Colonic mucosa (tissue), 4 donors: ENCODE measurements at regions not wholly inside any gene's neighbourhood (a gene's known extent, or its start where the extent isn't known, plus 50 kb on each side); places are given as distances from the start of the nearest gene placed in this dataset.

Source experiments
- DNase-seq: peaks from one replicate; pipeline ENCODE4 v3.0.0-alpha.2; 2020
- H3K27ac ChIP-seq: fragments of 200-600 bp; one replicate; pipeline ENCODE4 v1.8.0; 2021
- H3K27me3 ChIP-seq: fragments of 200-600 bp; one replicate; pipeline ENCODE4 v1.8.0; 2021
- H3K36me3 ChIP-seq: fragments of 200-600 bp; one replicate; pipeline ENCODE4 v1.8.0; 2021
- H3K4me1 ChIP-seq: fragments of 200-600 bp; one replicate; pipeline ENCODE4 v1.8.0; 2021; ENCODE audit warnings: mild to moderate bottlenecking
- H3K4me3 ChIP-seq: fragments of 200-600 bp; one replicate; pipeline ENCODE4 v1.8.0; 2021
- H3K9ac ChIP-seq, 2 donors: one replicate each; pipeline ENCODE4 v1.7.0; 2013; ENCODE audit warnings: control low read depth in 2 of 2, low read depth in 2 of 2, low read length in 2 of 2
- H3K9me3 ChIP-seq: fragments of 200-600 bp; one replicate; pipeline ENCODE4 v1.8.0; 2021
- CTCF ChIP-seq: fragments of 200-600 bp; IDR thresholded peaks from one replicate; pipeline ENCODE4 v1.8.0; 2022; ENCODE audit warnings: antibody characterized with exemption, mild to moderate bottlenecking
- intact Hi-C: fragments of 100-400 bp; cut with DNase I; formaldehyde crosslinking; loops from one replicate; pipeline ENCODE4 v1.14.1; 2022
- donor health status: healthy.
- donor health status: DM: no; HTN: no; CAD: no.
- donor health status: DM: no; HTN: no; CAD: no.

GRCh38 chrX:49756692-49757091, 60.9 kb upstream of the PAGE1 start:
- no peaks in the 10 kb centered on the region for H3K9me3 ChIP-seq
- intact Hi-C loops, result no loop called here
- no peak overlapping the region for H3K27ac ChIP-seq

GRCh38 chrX:49754233-49754857, 58.6 kb upstream of the PAGE1 start:
- Histone ChIP-seq H3K9me3 (no peaks in the 10 kb centered on the region), H3K27me3 (peaks cover 15% of the 10 kb centered on the region), H3K27ac (no peak overlapping the region), H3K4me3 (no peak overlapping the region), H3K36me3 (no peaks in the 10 kb centered on the region), H3K9ac (no peak overlapping the region), H3K4me1 (no peaks in the 10 kb centered on the region)
- DNase-seq, result peak; percentile 27
- intact Hi-C loops, result loop anchor here (5.0 kb wide), 1 partner anchor 462 kb away; no protein-coding TSS in a partner anchor
- TF ChIP-seq CTCF, result peak; percentile 77

More at GRCh38 chrX:49756692-49757091, 60.9 kb upstream of the PAGE1 start:
- no peak for DNase-seq
- Histone ChIP-seq H3K36me3 (no peaks in the 10 kb centered on the region), H3K4me3 (no peak overlapping the region), H3K9ac (no peak overlapping the region), H3K4me1 (no peaks in the 10 kb centered on the region), H3K27me3 (peaks cover 4% of the 10 kb centered on the region)
- no peak for TF ChIP-seq CTCF

- no peak overlapping the region for H3K27ac ChIP-seq
- DNase-seq, result no peak
- no peak overlapping the region for H3K4me3 ChIP-seq
- peaks cover 12% of the 10 kb centered on the region for H3K27me3 ChIP-seq
- TF ChIP-seq CTCF, result no peak
- no peaks in the 10 kb centered on the region for H3K4me1 ChIP-seq
- no peaks in the 10 kb centered on the region for H3K36me3 ChIP-seq
- intact Hi-C loops, result loop anchor here (5.0 kb wide), 1 partner anchor 461 kb away; no protein-coding TSS in a partner anchor
- H3K9me3 ChIP-seq, result no peaks in the 10 kb centered on the region
- H3K9ac ChIP-seq, result no peak overlapping the region
These were observed 57.9 kb upstream of the PAGE1 start for GRCh38 chrX:49753691-49754090.

GRCh38 chrX:49748211-49748956, 52.6 kb upstream of the PAGE1 start:
- Histone ChIP-seq H3K9me3 (no peaks in the 10 kb centered on the region), H3K27ac (no peak overlapping the region), H3K36me3 (no peaks in the 10 kb centered on the region), H3K4me1 (no peaks in the 10 kb centered on the region), H3K9ac (no peak overlapping the region), H3K27me3 (peaks cover 12% of the 10 kb centered on the region), H3K4me3 (no peak overlapping the region)
- TF ChIP-seq CTCF, result no peak
- no peak for DNase-seq
- intact Hi-C loops, result no loop called here

- intact Hi-C loops, result no loop called here
- no peak overlapping the region for H3K27ac ChIP-seq
- peaks cover 12% of the 10 kb centered on the region for H3K27me3 ChIP-seq
- H3K9ac ChIP-seq, result no peak overlapping the region
- TF ChIP-seq CTCF, result no peak
- DNase-seq, result no peak
- H3K4me3 ChIP-seq, result no peak overlapping the region
- no peaks in the 10 kb centered on the region for H3K9me3 ChIP-seq
- no peaks in the 10 kb centered on the region for H3K36me3 ChIP-seq
- no peaks in the 10 kb centered on the region for H3K4me1 ChIP-seq
These were observed 50.5 kb upstream of the PAGE1 start for GRCh38 chrX:49746306-49746705.
